ENCODE measurements at regions not wholly inside any gene's neighbourhood (a gene's known extent, or its start where the extent isn't known, plus 50 kb on each side); places are given as distances from the start of the nearest gene placed in this dataset.

DNA sequence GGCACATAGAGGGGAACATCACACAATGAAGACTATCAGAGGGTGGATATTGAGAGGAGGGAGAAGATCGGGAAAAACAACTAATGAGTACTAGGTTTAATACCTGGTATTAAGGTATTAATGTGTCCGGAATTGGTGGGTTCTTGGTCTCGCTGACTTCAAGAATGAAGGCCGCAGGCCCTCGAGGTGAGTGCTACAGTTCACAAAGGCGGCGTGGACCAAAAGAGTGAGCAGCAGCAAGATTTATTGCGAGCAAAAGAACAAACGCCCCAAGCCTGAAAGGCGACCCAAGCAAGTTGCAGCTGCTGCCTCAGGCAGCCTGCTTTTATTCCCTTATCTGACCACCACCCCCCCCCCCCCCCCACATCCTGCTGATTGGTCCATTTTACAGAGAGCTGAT lies 2022.8 kb downstream of the NCAM2 start:
- no peaks in the 10 kb centered on the region for H3K4me1 Mint-ChIP-seq

DNA sequence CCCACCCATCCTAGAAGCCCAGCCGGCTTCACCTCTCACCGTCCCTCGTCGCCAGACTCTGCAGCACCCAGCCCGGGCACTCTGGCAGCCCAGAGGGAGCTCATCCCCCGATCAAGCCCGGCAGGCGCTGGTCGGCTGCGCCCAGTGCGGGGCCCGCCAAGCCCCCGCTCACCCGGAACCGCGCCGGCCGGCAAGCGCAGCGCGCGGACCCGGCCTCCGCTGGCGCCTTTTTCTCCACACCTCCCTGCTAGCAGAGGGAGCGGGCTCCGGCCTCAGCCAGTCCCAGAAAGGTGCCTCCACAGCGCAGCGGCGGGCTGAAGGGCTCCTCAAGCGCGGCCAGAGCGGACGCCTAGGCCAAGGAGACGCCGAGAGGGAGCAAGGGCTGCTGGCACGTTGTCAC lies 2023.3 kb downstream of the NCAM2 start:
- no peak overlapping the region for H3K4me3 Mint-ChIP-seq
- peaks cover 13 to 52% (median 27%) of the 10 kb centered on the region in 6 donors for H3K9me3 Mint-ChIP-seq
- H3K27ac Mint-ChIP-seq = no peak overlapping the region
- H3K27me3 Mint-ChIP-seq (ENCODE audit: low read depth in 3 of 3) = peaks cover 0 to 3% (median 0%) of the 10 kb centered on the region in 3 donors
- DNase-seq = no peak
- no peaks in the 10 kb centered on the region for H3K36me3 Mint-ChIP-seq
- H3K4me1 Mint-ChIP-seq = no peaks in the 10 kb centered on the region

More for the DNA sequence above, 2022.8 kb downstream of the NCAM2 start:
- Mint-ChIP-seq H3K36me3 (no peaks in the 10 kb centered on the region), H3K4me3 (no peak overlapping the region), H3K9me3 (peaks cover 14 to 53% (median 29%) of the 10 kb centered on the region in 6 donors), H3K27me3 (ENCODE audit: low read depth in 3 of 3) (peaks cover 0 to 3% (median 0%) of the 10 kb centered on the region in 3 donors), H3K27ac (no peak overlapping the region)
- no peak for DNase-seq

GRCh38 chr21:23026878-23027277 lies 2028.7 kb downstream of the NCAM2 start:
- Mint-ChIP-seq H3K4me1 (no peaks in the 10 kb centered on the region), H3K9me3 (peaks cover 4 to 40% (median 18%) of the 10 kb centered on the region in 6 donors), H3K4me3 (no peak overlapping the region), H3K27me3 (ENCODE audit: low read depth in 3 of 3) (peaks cover 0 to 2% (median 0%) of the 10 kb centered on the region in 3 donors), H3K36me3 (no peaks in the 10 kb centered on the region), H3K27ac (no peak overlapping the region)
- DNase-seq = no peak

DNA sequence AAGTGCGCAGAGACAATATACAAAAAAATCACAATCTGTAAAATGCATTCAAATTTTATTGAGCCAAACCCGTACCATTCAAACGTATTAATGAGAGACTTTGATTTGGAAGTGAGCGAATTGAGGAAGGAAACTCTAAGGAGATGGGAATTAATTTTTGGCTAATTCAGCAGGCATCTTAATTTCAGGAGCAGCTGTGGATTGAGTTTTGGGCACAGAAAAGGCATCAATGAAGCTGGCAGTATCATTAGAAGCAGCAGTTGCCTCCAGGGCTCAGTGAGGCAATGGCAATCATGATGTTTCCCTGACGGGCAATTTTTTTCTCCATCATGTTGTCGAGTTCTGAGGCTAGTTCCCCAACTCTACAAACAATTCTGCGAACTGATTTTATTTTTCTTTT lies 2041.6 kb downstream of the NCAM2 start:
- no peak for DNase-seq
- H3K36me3 Mint-ChIP-seq = no peaks in the 10 kb centered on the region
- no peak overlapping the region for H3K27ac Mint-ChIP-seq
- H3K4me3 Mint-ChIP-seq = no peak overlapping the region
- no peaks in the 10 kb centered on the region for H3K27me3 Mint-ChIP-seq (ENCODE audit: low read depth in 3 of 3)
- H3K9me3 Mint-ChIP-seq = peaks cover 3 to 36% (median 24%) of the 10 kb centered on the region in 6 donors
- H3K4me1 Mint-ChIP-seq = no peaks in the 10 kb centered on the region

DNA sequence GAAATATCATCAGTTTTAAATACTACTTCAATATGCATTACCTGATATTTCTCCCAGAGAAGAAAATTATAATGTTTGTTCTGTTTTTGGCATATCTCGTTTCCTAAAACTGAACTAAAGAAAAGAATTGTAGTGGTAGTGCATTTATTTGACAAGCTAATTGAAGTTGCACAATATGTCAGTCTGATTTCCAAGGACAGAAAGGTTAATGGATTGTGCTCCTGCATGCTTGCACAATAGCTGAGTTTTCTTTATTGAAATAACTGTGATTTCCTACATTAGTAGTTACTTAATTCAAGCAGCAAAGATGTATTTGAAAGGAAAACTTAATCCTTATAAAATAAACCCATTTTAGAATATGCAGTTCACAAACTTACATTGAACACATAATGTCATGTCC lies 2047.7 kb downstream of the NCAM2 start:
- H3K9me3 Mint-ChIP-seq = peaks cover 3 to 41% (median 24%) of the 10 kb centered on the region in 6 donors
- H3K4me1 Mint-ChIP-seq = no peaks in the 10 kb centered on the region
- no peaks in the 10 kb centered on the region for H3K27me3 Mint-ChIP-seq (ENCODE audit: low read depth in 3 of 3)
- no peaks in the 10 kb centered on the region for H3K36me3 Mint-ChIP-seq
- DNase-seq = no peak
- no peak overlapping the region for H3K27ac Mint-ChIP-seq
- no peak overlapping the region for H3K4me3 Mint-ChIP-seq

GRCh38 chr21:23067672-23068071 lies 2069.5 kb downstream of the NCAM2 start:
- Mint-ChIP-seq H3K27ac (no peak overlapping the region), H3K9me3 (peaks cover 11 to 30% (median 22%) of the 10 kb centered on the region in 6 donors), H3K36me3 (no peaks in the 10 kb centered on the region), H3K4me3 (no peak overlapping the region), H3K4me1 (no peaks in the 10 kb centered on the region), H3K27me3 (ENCODE audit: low read depth in 3 of 3) (no peaks in the 10 kb centered on the region)
- DNase-seq = no peak

DNA sequence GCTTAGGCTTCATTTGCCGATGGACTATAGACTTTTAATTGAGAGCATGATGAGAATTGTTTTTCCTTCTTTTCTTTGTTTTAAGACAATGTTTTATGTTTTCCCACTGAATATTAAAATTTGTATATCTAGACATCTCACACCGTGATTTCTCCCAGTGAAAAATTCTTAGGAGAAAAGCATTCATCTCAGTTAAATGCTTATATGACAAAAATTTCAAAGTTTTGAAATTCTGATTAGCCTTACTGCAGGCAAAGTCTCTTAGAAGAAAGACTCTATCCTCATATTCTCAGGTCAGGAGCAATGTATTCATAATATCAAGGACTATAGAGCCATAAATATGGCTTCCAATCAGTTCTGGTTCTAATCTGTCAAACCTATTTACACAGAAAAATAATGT lies 2085.0 kb downstream of the NCAM2 start:
- Mint-ChIP-seq H3K4me3 (no peak overlapping the region), H3K4me1 (no peaks in the 10 kb centered on the region), H3K27me3 (ENCODE audit: low read depth in 3 of 3) (no peaks in the 10 kb centered on the region), H3K9me3 (peaks cover 20 to 53% (median 33%) of the 10 kb centered on the region in 6 donors), H3K36me3 (no peaks in the 10 kb centered on the region), H3K27ac (no peak overlapping the region)
- DNase-seq = no peak

- H3K27ac Mint-ChIP-seq = no peak overlapping the region
- DNase-seq = no peak
- H3K27me3 Mint-ChIP-seq (ENCODE audit: low read depth in 3 of 3) = no peaks in the 10 kb centered on the region
- peaks cover 10 to 37% (median 17%) of the 10 kb centered on the region in 6 donors for H3K9me3 Mint-ChIP-seq
- no peaks in the 10 kb centered on the region for H3K36me3 Mint-ChIP-seq
- no peaks in the 10 kb centered on the region for H3K4me1 Mint-ChIP-seq
- no peak overlapping the region for H3K4me3 Mint-ChIP-seq
Measured at GRCh38 chr21:23093259-23093658, 2095.1 kb downstream of the NCAM2 start.

GRCh38 chr21:23099185-23099584 lies 2101.0 kb downstream of the NCAM2 start:
- H3K27me3 Mint-ChIP-seq (ENCODE audit: low read depth in 3 of 3) = peaks cover 0 to 3% (median 0%) of the 10 kb centered on the region in 3 donors
- H3K4me3 Mint-ChIP-seq = no peak overlapping the region
- peaks cover 0 to 45% (median 14%) of the 10 kb centered on the region in 6 donors for H3K9me3 Mint-ChIP-seq
- H3K4me1 Mint-ChIP-seq = no peaks in the 10 kb centered on the region
- DNase-seq = no peak
- no peak overlapping the region for H3K27ac Mint-ChIP-seq
- H3K36me3 Mint-ChIP-seq = peaks cover 0 to 3% (median 0%) of the 10 kb centered on the region in 3 donors

- H3K4me3 Mint-ChIP-seq = no peak overlapping the region
- H3K4me1 Mint-ChIP-seq = no peaks in the 10 kb centered on the region
- H3K36me3 Mint-ChIP-seq = peaks cover 0 to 3% (median 0%) of the 10 kb centered on the region in 3 donors
- no peak for DNase-seq
- H3K27ac Mint-ChIP-seq = no peak overlapping the region
- peaks cover 2 to 46% (median 14%) of the 10 kb centered on the region in 6 donors for H3K9me3 Mint-ChIP-seq
- peaks cover 0 to 3% (median 0%) of the 10 kb centered on the region in 3 donors for H3K27me3 Mint-ChIP-seq (ENCODE audit: low read depth in 3 of 3)
Measured at GRCh38 chr21:23101111-23101510, 2102.9 kb downstream of the NCAM2 start.

- no peaks in the 10 kb centered on the region for H3K36me3 Mint-ChIP-seq
- no peak overlapping the region for H3K4me3 Mint-ChIP-seq
- H3K9me3 Mint-ChIP-seq = peaks cover 0 to 19% (median 7%) of the 10 kb centered on the region in 6 donors
- no peak for DNase-seq
- no peaks in the 10 kb centered on the region for H3K4me1 Mint-ChIP-seq
- no peak overlapping the region for H3K27ac Mint-ChIP-seq
- no peaks in the 10 kb centered on the region for H3K27me3 Mint-ChIP-seq (ENCODE audit: low read depth in 3 of 3)
Measured at GRCh38 chr21:23108533-23108932, 2110.3 kb downstream of the NCAM2 start.

DNA sequence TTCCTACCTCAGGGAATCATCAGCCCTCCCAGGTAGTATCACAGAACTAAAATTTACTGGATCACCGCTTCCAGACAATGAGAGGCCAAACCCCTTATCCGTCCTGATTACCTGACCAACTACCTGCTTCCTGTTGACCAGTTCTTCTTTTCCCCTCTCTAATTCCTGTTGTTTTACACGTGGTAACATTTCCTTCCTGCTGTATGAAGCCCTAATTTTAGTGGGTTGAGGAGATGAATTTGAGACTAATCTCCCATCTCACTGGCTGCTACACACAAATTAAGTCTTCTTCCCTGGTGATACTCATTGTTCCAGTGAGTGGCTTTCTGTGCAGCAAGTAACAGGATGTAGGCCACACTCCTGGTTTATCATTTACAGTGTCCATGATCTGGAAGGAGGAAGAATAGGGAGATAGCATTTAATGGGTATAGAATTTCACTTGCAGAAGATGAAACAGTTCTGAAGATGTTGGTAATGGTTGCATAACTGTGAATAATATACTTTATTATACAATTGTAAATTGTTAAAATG lies 2112.9 kb downstream of the NCAM2 start:
- Mint-ChIP-seq H3K27ac (no peak overlapping the region), H3K4me1 (no peaks in the 10 kb centered on the region), H3K36me3 (no peaks in the 10 kb centered on the region), H3K9me3 (peaks cover 0 to 25% (median 13%) of the 10 kb centered on the region in 6 donors), H3K27me3 (ENCODE audit: low read depth in 3 of 3) (no peaks in the 10 kb centered on the region), H3K4me3 (no peak overlapping the region)
- DNase-seq = no peak

GRCh38 chr21:23119491-23119890 lies 2121.3 kb downstream of the NCAM2 start:
- no peaks in the 10 kb centered on the region for H3K4me1 Mint-ChIP-seq
- H3K27me3 Mint-ChIP-seq (ENCODE audit: low read depth in 3 of 3) = no peaks in the 10 kb centered on the region
- H3K9me3 Mint-ChIP-seq = peaks cover 0 to 20% (median 14%) of the 10 kb centered on the region in 6 donors
- H3K4me3 Mint-ChIP-seq = no peak overlapping the region
- no peaks in the 10 kb centered on the region for H3K36me3 Mint-ChIP-seq
- no peak for DNase-seq
- H3K27ac Mint-ChIP-seq = no peak overlapping the region

GRCh38 chr21:23127973-23128372 lies 2129.8 kb downstream of the NCAM2 start:
- no peaks in the 10 kb centered on the region for H3K36me3 Mint-ChIP-seq
- H3K27me3 Mint-ChIP-seq (ENCODE audit: low read depth in 3 of 3) = peaks cover 0 to 2% (median 0%) of the 10 kb centered on the region in 3 donors
- no peak for DNase-seq
- no peak overlapping the region for H3K27ac Mint-ChIP-seq
- peaks cover 8 to 41% (median 17%) of the 10 kb centered on the region in 6 donors for H3K9me3 Mint-ChIP-seq
- no peak overlapping the region for H3K4me3 Mint-ChIP-seq
- no peaks in the 10 kb centered on the region for H3K4me1 Mint-ChIP-seq

- Mint-ChIP-seq H3K27me3 (ENCODE audit: low read depth in 3 of 3) (peaks cover 0 to 2% (median 0%) of the 10 kb centered on the region in 3 donors), H3K36me3 (no peaks in the 10 kb centered on the region), H3K27ac (no peak overlapping the region), H3K4me1 (no peaks in the 10 kb centered on the region), H3K9me3 (peaks cover 12 to 54% (median 20%) of the 10 kb centered on the region in 6 donors), H3K4me3 (no peak overlapping the region)
- DNase-seq = no peak
Measured at GRCh38 chr21:23130308-23130707, 2132.1 kb downstream of the NCAM2 start.
